ENCODE measurements at regions not wholly inside any gene's neighbourhood (a gene's known extent, or its start where the extent isn't known, plus 50 kb on each side); places are given as distances from the start of the nearest gene placed in this dataset.

DNA sequence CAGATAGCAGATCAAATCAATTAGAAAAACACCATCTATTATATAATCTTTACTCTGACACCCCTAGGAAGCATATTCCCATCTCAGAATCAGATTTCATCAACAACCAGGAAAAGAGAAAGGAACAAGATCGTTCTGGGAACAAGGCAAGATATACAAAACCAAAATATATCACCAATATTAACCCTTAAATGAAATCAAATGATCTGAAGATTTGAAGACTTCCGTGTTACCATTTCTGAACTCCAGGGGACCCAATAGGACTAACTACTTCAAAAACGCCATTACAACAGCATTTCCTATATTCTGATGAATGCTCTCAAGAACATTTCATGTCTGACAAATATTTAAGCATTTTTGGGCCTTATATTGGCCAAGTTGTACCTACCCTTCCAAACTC lies 624.2 kb upstream of the ZFHX3 start:
- no peak overlapping the region for H3K9ac ChIP-seq (ENCODE audit: low read length)
- H3K4me3 ChIP-seq (replicated peaks in 1 of 2; ENCODE audit: low read depth in 1 of 2, low read length in 2 of 2) = no peak overlapping the region
- H4K20me1 ChIP-seq (ENCODE audit: insufficient read depth) = no peaks in the 10 kb centered on the region
- no peak for DNase-seq (ENCODE audit: low read depth, low spot score)
- POLR2A ChIA-PET = no interaction called here
- no peaks in the 10 kb centered on the region for H3K9me3 ChIP-seq (ENCODE audit: control insufficient read depth in 1 of 2, insufficient read depth in 1 of 2, low read depth in 1 of 2, low read length in 2 of 2)
- H3K4me2 ChIP-seq (ENCODE audit: low read length) = no peak overlapping the region
- TF ChIP-seq YY1 (IDR thresholded peaks at IDR 0.05; ENCODE audit: extremely low read depth, insufficient replicate concordance, low read depth, low read length) = no peak
- no peak for TF ChIP-seq FOSL1 (IDR thresholded peaks at IDR 0.05; ENCODE audit: low read depth)
- no peak for TF ChIP-seq EZH2 (IDR thresholded peaks at IDR 0.05)
- TF ChIP-seq CBX3 (IDR thresholded peaks at IDR 0.05; ENCODE audit: low read depth) = no peak
- no peak for TF ChIP-seq SP1 (IDR thresholded peaks at IDR 0.05; ENCODE audit: low read depth)
- no peak for TF ChIP-seq ELF1 (IDR thresholded peaks at IDR 0.05; ENCODE audit: borderline replicate concordance, low read depth)
- TF ChIP-seq POLR2AphosphoS5 (IDR thresholded peaks at IDR 0.05; ENCODE audit: low read depth, low read length) = no peak
- TF ChIP-seq ZNF274 (IDR thresholded peaks at IDR 0.05; ENCODE audit: low read depth, low read length) = no peak
- no peak for TF ChIP-seq ZFX (IDR thresholded peaks at IDR 0.05)
- no peak for TF ChIP-seq CEBPB (IDR thresholded peaks at IDR 0.05; ENCODE audit: low read depth)
- TF ChIP-seq SRF (IDR thresholded peaks at IDR 0.05; ENCODE audit: low read depth) = no peak
- TF ChIP-seq MAX (IDR thresholded peaks at IDR 0.05) = no peak
- TF ChIP-seq RAD21 (IDR thresholded peaks at IDR 0.05; ENCODE audit: low read depth) = no peak
- TF ChIP-seq, protein P1, sequence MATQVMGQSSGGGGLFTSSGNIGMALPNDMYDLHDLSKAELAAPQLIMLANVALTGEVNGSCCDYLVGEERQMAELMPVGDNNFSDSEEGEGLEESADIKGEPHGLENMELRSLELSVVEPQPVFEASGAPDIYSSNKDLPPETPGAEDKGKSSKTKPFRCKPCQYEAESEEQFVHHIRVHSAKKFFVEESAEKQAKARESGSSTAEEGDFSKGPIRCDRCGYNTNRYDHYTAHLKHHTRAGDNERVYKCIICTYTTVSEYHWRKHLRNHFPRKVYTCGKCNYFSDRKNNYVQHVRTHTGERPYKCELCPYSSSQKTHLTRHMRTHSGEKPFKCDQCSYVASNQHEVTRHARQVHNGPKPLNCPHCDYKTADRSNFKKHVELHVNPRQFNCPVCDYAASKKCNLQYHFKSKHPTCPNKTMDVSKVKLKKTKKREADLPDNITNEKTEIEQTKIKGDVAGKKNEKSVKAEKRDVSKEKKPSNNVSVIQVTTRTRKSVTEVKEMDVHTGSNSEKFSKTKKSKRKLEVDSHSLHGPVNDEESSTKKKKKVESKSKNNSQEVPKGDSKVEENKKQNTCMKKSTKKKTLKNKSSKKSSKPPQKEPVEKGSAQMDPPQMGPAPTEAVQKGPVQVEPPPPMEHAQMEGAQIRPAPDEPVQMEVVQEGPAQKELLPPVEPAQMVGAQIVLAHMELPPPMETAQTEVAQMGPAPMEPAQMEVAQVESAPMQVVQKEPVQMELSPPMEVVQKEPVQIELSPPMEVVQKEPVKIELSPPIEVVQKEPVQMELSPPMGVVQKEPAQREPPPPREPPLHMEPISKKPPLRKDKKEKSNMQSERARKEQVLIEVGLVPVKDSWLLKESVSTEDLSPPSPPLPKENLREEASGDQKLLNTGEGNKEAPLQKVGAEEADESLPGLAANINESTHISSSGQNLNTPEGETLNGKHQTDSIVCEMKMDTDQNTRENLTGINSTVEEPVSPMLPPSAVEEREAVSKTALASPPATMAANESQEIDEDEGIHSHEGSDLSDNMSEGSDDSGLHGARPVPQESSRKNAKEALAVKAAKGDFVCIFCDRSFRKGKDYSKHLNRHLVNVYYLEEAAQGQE (IDR thresholded peaks at IDR 0.05; ENCODE audit: low read depth) = no peak
- no peak for TF ChIP-seq POLR2A (IDR thresholded peaks at IDR 0.05; ENCODE audit: borderline replicate concordance, extremely low read depth, insufficient read depth, insufficient read length)
- TF ChIP-seq, protein P2, sequence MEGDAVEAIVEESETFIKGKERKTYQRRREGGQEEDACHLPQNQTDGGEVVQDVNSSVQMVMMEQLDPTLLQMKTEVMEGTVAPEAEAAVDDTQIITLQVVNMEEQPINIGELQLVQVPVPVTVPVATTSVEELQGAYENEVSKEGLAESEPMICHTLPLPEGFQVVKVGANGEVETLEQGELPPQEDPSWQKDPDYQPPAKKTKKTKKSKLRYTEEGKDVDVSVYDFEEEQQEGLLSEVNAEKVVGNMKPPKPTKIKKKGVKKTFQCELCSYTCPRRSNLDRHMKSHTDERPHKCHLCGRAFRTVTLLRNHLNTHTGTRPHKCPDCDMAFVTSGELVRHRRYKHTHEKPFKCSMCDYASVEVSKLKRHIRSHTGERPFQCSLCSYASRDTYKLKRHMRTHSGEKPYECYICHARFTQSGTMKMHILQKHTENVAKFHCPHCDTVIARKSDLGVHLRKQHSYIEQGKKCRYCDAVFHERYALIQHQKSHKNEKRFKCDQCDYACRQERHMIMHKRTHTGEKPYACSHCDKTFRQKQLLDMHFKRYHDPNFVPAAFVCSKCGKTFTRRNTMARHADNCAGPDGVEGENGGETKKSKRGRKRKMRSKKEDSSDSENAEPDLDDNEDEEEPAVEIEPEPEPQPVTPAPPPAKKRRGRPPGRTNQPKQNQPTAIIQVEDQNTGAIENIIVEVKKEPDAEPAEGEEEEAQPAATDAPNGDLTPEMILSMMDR (IDR thresholded peaks at IDR 0.05 in 2 of 3, conservative IDR thresholded peaks at IDR 0.05 in 1 of 3; ENCODE audit: borderline replicate concordance in 1 of 3, insufficient read depth in 1 of 3, low read depth in 2 of 3, low read length in 2 of 3) = no peak; a peak in 1 of 6 replicates
- no peak for TF ChIP-seq TCF7L2 (IDR thresholded peaks at IDR 0.05; ENCODE audit: borderline replicate concordance, extremely low read depth, insufficient read depth, insufficient read length)
- no peak for TF ChIP-seq ATF3 (IDR thresholded peaks at IDR 0.05)
- TF ChIP-seq EGR1 (IDR thresholded peaks at IDR 0.05; ENCODE audit: low read depth) = no peak
- TF ChIP-seq EZH2phosphoT487 (IDR thresholded peaks at IDR 0.05; ENCODE audit: borderline replicate concordance) = no peak
- H3K9me2 ChIP-seq (ENCODE audit: insufficient read depth) = no peaks in the 10 kb centered on the region
- H3K27me3 ChIP-seq (ENCODE audit: insufficient read depth, low read length) = peaks cover 41% of the 10 kb centered on the region
- no peaks in the 10 kb centered on the region for H3K36me3 ChIP-seq (ENCODE audit: control insufficient read depth in 1 of 2, insufficient read depth in 2 of 2, low read length in 2 of 2)
- ATAC-seq = no peak
- H3K27ac ChIP-seq (ENCODE audit: low read depth, low read length) = no peak overlapping the region
- no peaks in the 10 kb centered on the region for H3K79me2 ChIP-seq (ENCODE audit: insufficient read depth, low read length)
- H2AFZ ChIP-seq (ENCODE audit: low read depth, low read length, poor library complexity, severe bottlenecking) = no peak overlapping the region
- BruUV-seq (replicated peaks) = no TSS peak
- CTCF ChIA-PET = no interaction called here
- intact Hi-C loops (cut with micrococcal nuclease) = no loop called here
- RAD21 ChIA-PET (ENCODE audit: low non-redundant PET in 1 of 2, low total read pairs in 2 of 2, uncharacterized antibody in 2 of 2, unreplicated experiment in 2 of 2) = no interaction called here
- H3K4me1 ChIP-seq (ENCODE audit: control insufficient read depth in 1 of 2, insufficient read depth in 2 of 2, low read length in 2 of 2) = no peaks in the 10 kb centered on the region
